Ureter (tissue), 1 donor: ENCODE measurements at regions not wholly inside any gene's neighbourhood (a gene's known extent, or its start where the extent isn't known, plus 50 kb on each side); places are given as distances from the start of the nearest gene placed in this dataset.

ENCODE experiments used
- DNase-seq: peaks from one replicate; pipeline ENCODE4 v3.0.0-alpha.2; 2020; ENCODE audit warnings: low spot score
- donor health status: DM: yes; HTN: yes; CAD: no.

DNA sequence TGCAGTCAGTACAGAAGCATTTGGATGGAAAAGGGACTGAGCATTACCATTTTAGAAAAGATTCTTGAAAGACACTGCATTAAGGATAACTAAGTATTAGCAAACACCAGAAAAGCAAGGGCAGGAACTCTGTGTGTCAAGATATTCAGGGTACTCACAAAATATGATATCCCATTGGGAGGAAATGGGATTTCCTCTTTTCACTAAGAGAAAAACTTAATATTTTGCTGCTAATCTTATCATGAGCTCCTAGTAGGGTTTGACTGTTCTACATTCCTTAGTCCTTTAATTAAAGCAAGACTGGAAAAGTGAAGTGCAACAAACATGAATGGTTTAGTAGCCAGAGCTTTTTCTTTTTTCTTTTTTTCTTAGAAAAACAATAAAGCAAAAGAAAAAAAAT, 305.9 kb upstream of the ADGRL4 start:
- DNase-seq = no peak

DNA sequence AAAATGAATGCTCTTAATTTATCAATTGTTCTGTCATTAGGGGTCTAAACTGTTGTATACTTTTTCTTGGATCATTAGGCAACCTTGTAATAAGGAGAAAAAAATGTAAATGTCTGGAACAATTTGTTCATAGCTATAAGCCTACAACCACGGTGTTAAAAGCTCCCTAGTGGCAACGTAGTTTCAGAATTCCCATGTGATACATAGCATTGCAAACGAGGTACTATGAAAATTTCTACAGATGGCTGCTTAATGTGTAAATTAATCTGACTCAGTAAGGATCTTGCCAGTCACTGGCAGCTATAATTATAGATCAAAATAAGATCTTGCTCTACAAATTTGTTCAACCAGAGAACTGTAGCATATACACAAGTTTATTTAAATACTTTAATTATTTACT, 304.1 kb upstream of the ADGRL4 start:
- DNase-seq = no peak

DNA sequence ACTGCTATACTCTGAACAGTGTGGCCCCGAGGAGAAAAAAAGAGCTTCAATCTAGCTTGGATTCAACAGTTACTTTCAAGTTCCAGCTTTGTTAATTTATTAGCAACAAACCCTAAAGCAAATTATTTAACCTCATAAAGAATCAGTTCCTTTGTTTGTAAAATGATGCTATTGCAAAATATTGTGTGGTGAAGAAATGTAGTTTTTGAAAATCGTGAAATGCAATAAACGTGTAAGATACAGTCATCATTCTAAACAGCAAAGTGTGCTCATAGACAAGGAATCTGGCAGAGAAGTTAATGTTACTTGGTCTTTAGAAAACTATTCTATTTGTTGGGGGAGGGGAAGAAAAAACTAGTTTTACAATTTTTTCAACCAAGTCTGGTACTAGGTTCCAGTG, 297.6 kb upstream of the ADGRL4 start:
- no peak for DNase-seq

DNA sequence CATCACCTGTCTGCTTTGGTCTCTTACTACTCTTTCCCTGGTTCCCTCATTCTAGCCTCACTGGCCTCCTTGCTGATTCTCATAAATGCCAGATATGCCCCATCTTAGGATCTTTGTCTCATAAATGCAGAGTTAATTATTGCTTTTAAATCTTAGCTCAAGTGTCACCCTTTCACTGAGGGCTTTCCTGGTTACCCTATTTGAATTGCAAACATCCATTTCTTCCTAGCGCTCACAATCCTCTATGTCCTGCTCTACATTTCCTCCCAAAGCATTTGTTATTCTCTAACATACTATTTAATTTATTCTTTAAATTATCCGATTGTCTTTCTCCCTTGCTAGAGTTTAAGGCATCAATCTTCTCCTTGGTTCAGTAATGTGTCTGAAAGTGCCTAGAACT, 296.5 kb upstream of the ADGRL4 start:
- DNase-seq = no peak

DNA sequence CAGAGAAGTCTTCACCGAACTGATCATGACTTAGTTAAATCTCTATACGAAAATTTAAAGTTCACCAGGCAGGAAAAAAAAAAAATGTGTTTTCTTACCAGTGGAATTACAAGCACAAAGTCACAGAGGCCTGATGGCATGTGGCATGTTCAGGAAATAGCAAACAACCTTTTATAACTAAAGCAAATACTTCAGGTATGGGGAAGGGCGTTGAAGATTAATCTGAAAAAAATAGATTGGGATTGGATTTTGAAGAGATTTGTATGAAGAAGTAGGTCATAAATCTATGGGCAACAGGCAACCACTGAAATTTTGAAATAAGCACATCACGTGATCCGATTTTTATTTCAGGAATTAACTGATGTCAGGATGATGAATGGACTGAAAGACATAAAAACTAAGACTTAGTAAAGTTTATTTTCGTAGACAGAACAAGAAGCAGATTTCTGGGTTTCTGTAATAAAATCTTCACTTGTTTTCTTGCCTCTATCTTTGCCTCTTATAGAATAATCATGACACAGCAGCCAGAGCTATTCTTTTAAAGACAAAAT, 295.9 kb upstream of the ADGRL4 start:
- no peak for DNase-seq

DNA sequence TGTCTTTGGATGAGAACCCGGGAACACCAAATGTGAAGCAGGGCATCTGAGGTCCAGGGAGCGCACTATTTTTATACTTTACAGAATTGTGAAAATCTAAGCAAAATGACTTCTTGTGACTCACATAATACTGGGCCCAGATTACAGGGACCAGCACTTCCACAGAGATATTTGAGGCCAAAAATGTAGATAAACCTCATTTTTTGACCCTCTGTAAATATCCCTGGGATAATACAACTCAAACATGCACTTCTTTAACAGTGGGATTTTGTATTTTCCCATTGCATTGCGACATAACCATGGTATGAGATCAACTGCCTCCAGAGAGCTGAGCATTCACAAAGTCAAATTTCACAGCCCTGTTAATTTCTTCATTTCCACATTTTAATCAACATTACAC, 289.4 kb upstream of the ADGRL4 start:
- no peak for DNase-seq

DNA sequence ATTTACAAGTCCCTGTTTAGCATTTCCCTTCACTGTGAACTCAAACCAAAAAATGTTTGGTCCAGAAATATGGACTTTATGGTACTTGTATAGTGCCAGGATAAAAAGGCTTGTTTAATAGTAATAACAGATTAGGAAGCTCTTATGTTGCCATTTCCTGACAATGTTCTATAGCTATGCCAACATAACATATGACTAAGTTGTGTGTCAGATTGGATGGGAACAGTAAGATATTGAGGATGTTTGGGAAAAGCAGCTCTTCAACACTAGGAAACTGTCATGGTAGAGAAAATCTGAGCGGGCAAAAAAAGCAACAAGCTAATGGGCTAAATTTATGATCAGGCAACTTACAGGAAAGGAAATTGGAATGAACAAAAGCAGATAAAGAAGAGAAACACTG, 287.1 kb upstream of the ADGRL4 start:
- DNase-seq = no peak

DNA sequence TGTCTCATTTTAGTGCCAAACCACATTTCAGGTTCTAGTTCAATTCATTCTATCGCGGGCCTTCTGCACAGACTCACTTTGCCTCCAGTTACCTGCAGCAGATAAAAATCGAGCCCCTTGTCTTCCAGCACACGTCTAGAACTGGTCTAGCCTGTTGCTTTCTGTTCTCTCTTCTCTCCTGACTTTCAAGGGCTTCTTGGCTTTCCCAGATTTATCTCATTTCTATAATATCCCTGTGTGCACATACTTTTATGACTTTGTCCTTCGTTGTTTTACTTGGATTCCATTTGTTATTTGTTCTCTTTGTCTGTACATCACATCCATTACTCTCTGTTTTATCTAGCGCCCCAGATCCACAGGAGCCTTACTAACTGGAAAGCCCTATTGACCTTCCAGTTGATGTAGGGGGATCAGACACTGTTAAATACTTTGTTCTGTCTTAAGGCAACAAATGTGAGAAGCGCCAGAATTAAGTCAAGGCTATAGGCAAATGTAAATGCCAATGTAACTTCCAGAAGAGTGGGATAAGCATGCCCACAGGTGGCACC, 284.5 kb upstream of the ADGRL4 start:
- no peak for DNase-seq

DNA sequence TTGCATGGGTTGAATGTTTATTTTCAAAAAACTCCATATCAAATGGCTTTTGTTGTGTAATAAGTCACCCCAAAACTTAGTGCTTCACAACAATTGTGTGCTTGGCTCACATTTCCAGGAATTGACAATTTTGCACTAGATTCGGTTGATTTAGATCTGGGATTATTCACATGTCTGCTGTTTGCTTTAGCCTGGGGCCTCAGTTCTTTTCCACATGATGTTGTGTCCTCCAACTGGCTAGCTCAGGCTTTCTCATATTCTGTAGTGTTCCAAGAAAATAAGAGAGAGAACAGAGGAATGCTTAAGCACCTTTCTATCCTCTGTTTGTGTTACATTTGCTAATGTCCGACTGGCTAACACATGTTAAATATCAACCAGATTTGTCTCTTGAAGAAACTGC, 281.5 kb upstream of the ADGRL4 start:
- DNase-seq = no peak

DNA sequence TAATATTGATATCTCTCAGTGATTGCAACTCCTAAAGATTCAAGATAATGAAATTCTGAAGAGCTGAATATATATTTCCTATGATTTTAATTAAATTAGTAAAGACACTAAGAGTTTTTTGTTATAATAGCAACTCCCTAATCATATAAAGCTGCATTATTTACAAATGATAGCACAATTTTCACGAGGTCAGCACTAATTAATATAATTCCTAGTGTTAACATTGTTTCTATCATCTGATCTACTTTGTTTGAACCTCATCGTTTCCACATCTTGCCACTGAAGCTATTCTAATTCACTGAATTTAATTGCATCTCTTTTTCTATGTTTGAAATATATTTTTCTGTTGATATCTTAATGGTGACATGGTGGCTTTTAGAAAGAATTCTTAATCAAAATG, 279.1 kb upstream of the ADGRL4 start:
- DNase-seq = no peak

DNA sequence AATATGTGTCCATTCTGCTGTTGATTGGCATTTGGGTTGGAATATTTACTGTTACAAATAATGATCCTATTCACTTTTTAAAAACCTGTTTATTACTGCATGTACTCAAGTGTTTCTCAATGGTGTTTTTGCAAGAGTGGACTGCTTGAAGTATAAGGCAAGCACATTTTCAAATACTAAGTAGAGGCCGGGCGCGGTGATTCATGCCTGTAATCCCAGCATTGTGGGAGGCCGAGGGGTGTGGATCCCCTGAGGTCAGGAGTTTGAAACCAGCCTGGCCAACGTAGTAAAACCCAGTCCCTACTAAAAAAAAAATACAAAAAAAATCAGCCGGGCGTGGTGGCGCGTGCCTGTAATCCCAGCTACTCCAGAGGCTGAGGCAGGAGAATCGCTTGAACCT, 276.9 kb upstream of the ADGRL4 start:
- DNase-seq = no peak

DNA sequence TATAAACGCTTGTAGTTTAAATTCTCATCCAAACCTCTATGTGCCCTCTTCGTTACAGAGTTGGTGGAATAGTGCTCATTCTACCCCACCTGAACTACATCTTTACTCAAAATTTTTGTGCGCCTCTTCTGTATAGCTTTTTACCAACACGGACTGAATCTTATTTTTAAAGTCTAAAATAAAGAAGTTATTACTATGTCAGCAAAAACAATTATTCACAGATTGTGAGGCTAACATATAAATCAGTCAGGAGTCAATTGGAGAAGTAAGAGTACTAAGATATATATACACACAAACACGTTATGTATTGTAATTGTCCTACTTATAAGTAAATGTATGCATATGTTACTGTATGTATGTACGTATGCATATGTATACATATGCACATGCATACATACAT, 274.9 kb upstream of the ADGRL4 start:
- DNase-seq = no peak

DNA sequence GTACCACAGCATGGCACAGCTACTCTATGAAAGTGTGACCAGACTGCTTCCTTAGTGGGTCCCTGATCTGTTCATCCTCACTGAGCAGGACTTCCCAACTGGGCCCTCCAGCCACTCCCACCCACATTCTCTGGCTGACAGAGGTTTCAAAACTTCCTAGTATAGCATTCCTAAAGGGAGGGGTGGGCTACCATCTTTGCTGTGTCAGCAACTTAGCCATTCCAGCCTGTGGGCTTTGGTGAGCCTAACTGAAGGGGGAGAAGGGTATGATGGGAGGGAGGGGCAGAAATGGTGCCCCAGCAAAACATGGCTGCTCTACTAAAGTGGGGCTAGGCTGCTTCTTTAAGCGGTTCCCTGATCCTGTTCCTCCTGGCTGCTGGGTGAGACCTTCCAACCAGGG, 265.2 kb upstream of the ADGRL4 start:
- no peak for DNase-seq

DNA sequence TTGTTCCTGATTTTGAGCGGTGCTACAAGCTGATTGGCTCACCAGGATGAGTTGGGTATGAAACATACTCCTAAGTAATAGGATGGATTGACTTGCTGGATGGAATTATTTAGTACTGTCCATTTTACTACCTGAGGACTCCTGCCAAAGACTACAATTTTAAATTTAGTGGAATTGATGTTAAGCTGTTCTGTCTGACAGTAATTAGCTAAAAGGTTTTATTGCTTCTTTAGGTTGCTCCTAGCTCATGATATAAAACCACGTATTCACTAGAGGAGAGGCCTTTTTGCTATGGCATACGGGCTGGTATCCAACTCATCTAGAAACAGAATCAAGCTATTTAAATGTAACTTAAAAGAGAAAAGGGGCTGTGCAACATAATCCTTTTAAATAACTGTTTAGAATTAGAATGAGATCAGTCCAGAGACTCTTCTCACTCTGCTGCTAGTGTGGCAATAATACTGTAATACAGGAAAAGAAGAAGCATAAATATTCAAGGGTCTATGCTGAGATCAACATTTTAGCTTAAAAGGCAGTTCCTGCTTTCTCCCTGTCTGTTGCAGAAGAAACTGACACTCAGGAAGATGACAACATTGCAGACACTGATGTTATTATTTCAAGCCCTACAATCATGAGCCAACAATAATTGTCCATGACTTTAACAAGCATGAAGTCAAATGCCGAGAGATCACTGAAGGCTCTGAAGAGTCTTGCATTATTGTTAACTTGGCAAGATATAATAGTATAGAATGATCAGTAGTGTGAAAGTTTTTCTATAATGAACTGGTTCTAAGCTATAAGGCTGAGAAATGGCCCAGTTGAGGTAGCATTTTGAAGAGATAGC, 258.7 kb upstream of the ADGRL4 start:
- DNase-seq = no peak

DNA sequence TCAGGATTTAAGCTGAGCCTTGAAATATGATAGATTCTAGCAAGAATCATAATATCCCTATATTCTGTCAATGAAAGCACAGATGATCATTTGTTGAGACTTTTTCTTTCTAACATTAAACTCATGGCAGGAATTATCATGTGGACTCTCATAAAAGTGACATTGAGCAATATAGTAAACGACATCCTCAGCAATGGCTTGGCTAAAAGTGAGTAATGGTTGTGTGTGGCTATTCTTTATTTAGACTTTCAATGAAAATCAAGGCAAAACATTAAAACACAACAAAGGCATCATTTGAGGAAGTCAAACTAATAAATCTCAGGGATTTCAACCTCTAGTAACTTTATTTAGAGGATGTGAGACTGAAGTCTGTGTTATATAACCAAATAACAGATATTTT, 257.8 kb upstream of the ADGRL4 start:
- DNase-seq = no peak

DNA sequence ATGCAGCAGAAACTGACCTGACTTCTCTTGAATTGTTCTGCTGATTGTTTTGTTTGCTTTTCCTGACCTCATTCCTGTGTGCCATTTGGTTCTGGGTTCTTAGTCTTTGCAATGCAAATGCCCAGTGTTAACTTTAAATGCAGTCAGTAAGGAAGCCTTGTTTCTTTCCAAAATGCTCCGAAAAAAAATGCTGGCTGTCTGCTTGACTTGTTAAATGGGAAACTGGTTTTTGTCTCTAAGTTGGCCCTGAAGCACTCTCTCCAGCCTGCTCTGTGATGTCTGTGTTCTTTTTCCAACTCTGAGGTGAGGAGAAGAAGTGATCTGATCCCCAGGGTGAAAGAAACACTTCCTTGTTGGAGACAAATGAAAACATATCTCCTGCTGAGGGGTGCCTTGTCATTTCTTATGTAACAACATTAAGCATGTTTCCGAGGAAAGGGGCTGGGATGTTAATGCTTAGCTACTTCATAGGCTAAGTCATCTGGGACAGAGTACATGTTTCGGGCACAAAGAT, 256.3 kb upstream of the ADGRL4 start:
- no peak for DNase-seq

DNA sequence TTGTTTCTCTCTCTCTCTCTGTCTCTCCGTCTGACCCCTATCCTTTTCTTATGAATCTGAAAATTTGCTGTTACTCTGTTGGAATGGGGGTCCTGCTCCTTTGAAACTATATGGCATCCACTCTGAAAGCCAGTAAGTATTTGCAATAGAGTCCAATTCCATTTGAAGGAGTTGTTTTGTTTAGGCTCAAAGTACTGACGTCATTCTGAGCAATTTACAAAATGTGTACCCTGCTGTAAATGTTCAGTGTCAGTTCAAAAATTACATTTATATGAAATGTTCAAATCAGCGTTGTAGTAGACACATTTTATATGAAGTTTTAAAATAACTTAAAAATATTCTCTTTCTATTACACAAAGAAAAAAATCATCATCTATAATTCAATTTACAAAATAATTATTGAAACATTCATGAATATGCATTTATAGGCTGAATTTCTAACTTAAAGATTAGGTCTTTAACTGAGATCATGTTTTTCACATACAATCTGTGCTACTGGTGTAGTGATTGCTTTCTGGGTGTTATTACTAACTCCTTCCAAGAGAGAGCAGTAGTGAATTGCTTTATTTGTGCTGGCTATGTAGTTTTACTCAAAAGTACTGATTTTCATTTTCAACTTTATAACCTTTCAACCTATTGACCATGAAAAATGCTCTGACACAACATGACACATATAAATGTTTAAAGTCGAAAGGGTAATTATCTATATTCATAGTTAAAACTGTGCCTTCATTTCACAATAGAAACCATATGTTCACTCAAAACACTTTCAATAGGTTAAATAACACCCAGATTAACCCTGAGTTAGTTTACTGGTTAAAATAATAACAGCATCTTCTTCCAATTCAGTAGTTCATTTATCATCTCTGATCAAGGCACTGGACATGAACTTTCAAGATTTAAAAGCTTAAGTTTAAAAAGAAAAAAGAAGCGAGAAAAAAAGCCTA, 253.1 kb upstream of the ADGRL4 start:
- no peak for DNase-seq

DNA sequence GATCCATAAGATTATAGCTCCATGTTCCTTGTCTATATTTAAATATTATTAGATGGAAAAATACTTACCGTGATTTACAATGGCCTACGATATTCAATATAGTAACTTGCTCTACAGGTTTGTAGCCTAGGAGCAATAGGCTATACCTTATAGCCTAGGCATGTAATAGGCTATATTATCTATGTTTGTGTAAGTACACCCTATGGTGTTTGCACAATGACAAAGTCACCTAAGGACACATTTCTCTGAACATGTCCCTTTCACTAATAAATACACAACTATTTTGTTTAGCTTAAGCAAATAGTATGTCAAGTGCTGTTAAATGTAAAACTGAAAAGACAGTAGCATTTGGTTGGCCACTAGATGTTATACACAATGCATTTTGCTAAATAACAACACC, 248.9 kb upstream of the ADGRL4 start:
- no peak for DNase-seq

DNA sequence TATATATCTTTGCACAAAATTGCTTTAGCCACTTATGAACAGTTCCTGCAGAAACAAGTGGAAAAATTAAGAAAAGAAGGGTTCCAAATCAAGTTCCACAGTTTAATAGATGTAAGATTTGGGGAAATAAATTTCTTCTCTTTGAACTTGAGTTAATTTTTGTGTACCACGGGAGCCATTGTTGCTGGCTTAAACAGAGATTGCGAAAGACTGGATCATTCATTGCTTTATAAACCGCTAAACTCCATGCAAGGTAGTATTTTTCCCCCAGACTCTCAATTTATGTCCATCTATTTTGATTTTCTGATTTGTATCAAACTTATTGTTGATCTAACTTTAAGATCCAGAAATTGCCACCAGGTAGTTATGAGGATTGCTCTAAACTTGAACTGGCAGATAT, 246.1 kb upstream of the ADGRL4 start:
- DNase-seq = no peak

DNA sequence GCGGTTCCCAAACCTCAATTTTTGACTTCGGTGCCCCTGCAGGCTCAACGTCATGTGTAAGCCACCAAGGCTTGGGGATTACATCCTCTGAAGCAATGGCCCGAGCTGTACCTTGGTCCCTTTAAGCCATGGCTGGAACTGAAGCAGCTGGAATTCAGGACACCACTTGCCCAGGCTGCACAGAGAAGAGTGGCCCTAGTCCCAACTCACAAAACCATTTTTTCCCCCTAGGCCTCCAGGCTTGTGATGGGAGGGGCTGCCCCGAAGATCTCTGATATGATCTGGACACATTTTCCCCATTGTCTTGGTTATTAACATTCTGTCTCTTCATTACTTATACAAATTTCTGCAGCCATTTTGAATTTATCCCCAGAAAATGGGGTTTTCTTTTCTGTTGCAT, 233.3 kb upstream of the ADGRL4 start:
- no peak for DNase-seq

DNA sequence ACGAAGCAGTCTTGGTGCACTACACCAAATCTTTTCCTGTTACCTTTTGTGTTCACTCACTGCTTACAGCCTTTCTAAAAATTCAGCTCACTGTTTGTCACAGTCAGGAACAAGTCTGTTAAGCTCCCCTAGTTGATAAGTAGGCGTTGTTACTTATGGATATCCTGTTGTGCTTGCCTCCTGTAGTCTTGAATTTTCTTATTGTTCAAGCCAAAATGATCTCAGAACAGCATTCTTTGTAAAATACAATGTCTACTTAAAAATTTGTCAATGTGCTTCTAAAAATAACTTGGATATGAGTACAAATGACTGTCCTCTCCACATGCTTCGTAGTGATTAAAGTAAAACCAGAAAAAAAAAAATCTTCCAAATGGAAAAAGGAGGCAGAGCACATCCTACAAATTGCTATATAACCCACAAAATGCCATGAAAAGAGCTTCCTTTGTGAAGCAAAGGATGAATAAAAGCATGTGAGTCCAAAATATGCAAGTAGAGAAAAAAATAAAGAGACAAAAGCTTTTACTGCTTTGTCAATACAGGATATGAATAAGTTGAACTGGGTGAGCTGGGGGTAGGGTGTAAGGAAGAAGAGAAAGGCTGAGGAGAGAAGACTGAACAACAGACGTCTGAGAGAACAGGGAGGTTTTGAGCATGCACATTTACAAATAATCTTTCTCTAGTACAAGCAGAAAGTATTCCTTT, 228.9 kb upstream of the ADGRL4 start:
- no peak for DNase-seq

DNA sequence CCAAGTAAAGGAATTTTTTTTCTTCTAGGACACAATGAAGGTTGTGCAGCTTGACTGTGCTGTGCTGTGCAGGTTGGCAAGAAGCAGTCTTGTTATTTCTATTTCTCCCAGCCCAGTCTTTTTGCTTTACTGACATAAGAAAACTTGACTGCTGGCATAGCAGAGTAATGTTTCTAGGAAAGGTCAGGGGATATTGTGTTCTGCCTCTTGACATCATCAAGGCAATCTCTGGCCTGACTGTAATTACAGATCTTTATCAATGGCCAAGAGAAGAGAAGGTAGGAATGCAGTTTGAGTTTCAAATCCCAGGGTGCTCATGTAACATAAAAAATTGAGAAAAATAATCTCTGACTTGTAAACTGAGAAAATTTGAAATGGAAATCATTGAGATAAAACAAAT, 226.3 kb upstream of the ADGRL4 start:
- DNase-seq = no peak
